Gastroesophageal sphincter (tissue), 3 donors: ENCODE measurements at regions not wholly inside any gene's neighbourhood (a gene's known extent, or its start where the extent isn't known, plus 50 kb on each side); places are given as distances from the start of the nearest gene placed in this dataset.

Experiments used
- CTCF ChIP-seq, 4 experiments: fragments of 200-600 bp in 2 of 4; fragments of 450-650 bp in 2 of 4; sonication (generic) in 1 of 4; IDR thresholded peaks; one replicate each; pipeline ENCODE4 v1.5.1; 2017 to 2019; ENCODE audit warnings: antibody characterized with exemption in 4 of 4, mild to moderate bottlenecking in 2 of 4, moderate library complexity in 2 of 4
- POLR2A ChIP-seq, 2 donors: fragments of 450-650 bp; IDR thresholded peaks; one replicate each; pipeline ENCODE4 v1.6.1; 2017; ENCODE audit warnings: antibody characterized with exemption in 2 of 2, mild to moderate bottlenecking in 2 of 2, moderate library complexity in 1 of 2

GRCh38 chr3:78255403-78255802 is 1215.5 kb downstream of the ROBO2 start:
- TF ChIP-seq CTCF (IDR thresholded peaks at IDR 0.05) (no peak), POLR2A (IDR thresholded peaks at IDR 0.05) (no peak)
